Astrocyte (in vitro differentiated cells and primary cell): ENCODE measurements at regions not wholly inside any gene's neighbourhood (a gene's known extent, or its start where the extent isn't known, plus 50 kb on each side); places are given as distances from the start of the nearest gene placed in this dataset.
A peak's percentile ranks its signal among the peaks of the same experiment; 100 is the strongest.

Source experiments
- DNase-seq: peaks from one replicate; pipeline ENCODE4 v3.0.0-alpha.2; 2010; ENCODE audit warnings: low read depth
- FAIRE-seq: peaks from 2 replicates; lab custom pipeline; 2011; peaks lifted over from hg19 to GRCh38; lab: Jason Lieb, UNC
- H2AFZ ChIP-seq: 2 replicates; pipeline ENCODE4 v1.6.0; 2012; ENCODE audit warnings: low read depth, low read length, inconsistent platforms
- H3K27ac ChIP-seq: 2 replicates; pipeline ENCODE4 v1.5.1; 2011; ENCODE audit warnings: low read depth, low read length, inconsistent platforms
- H3K27me3 ChIP-seq: 2 replicates; pipeline ENCODE4 v1.6.0; 2011; ENCODE audit warnings: low read length, inconsistent platforms; ENCODE audit not compliant: insufficient read depth
- H3K36me3 ChIP-seq: 2 replicates; pipeline ENCODE4 v1.5.1; 2011; ENCODE audit warnings: low read length, inconsistent platforms; ENCODE audit not compliant: insufficient read depth
- H3K4me1 ChIP-seq: 2 replicates; pipeline ENCODE4 v1.5.1; 2011; ENCODE audit warnings: low read length, inconsistent platforms; ENCODE audit not compliant: insufficient read depth
- H3K4me2 ChIP-seq: 2 replicates; pipeline ENCODE4 v1.6.0; 2012; ENCODE audit warnings: low read length, inconsistent platforms
- H3K4me3 ChIP-seq: 2 replicates; pipeline ENCODE4 v1.5.1; 2011; ENCODE audit warnings: low read depth, mild to moderate bottlenecking, low read length, inconsistent platforms; ENCODE audit not compliant: insufficient read depth
- H3K79me2 ChIP-seq: 2 replicates; pipeline ENCODE4 v1.6.0; 2012; ENCODE audit warnings: mild to moderate bottlenecking, low read length, inconsistent platforms; ENCODE audit not compliant: insufficient read depth
- H3K9ac ChIP-seq: 2 replicates; pipeline ENCODE4 v1.6.0; 2012; ENCODE audit warnings: mild to moderate bottlenecking, low read length, inconsistent platforms
- H3K9me3 ChIP-seq: 2 replicates; pipeline ENCODE4 v1.5.1; 2012; ENCODE audit warnings: low read depth, mild to moderate bottlenecking, low read length, inconsistent platforms; ENCODE audit not compliant: insufficient read depth
- H4K20me1 ChIP-seq: 2 replicates; pipeline ENCODE4 v1.6.0; 2012; ENCODE audit warnings: low read length, inconsistent platforms; ENCODE audit not compliant: insufficient read depth
- H3K27ac Mint-ChIP-seq: one replicate; pipeline ENCODE4 v1.8.0; 2021; ENCODE audit warnings: mild to moderate bottlenecking, mixed read lengths; ENCODE audit not compliant: unreplicated experiment
- H3K27me3 Mint-ChIP-seq: one replicate; pipeline ENCODE4 v1.8.0; 2021; ENCODE audit warnings: low read depth, mixed read lengths; ENCODE audit not compliant: unreplicated experiment
- H3K36me3 Mint-ChIP-seq: one replicate; pipeline ENCODE4 v1.8.0; 2021; ENCODE audit warnings: low read depth, mixed read lengths; ENCODE audit not compliant: unreplicated experiment
- H3K4me1 Mint-ChIP-seq: one replicate; pipeline ENCODE4 v1.8.0; 2021; ENCODE audit warnings: low read depth, mixed read lengths; ENCODE audit not compliant: unreplicated experiment
- H3K4me3 Mint-ChIP-seq: one replicate; pipeline ENCODE4 v1.8.0; 2021; ENCODE audit warnings: mild to moderate bottlenecking, moderate library complexity, mixed read lengths; ENCODE audit not compliant: unreplicated experiment
- H3K9me3 Mint-ChIP-seq: one replicate; pipeline ENCODE4 v1.8.0; 2021; ENCODE audit warnings: mild to moderate bottlenecking, mixed read lengths; ENCODE audit not compliant: unreplicated experiment
- CTCF ChIP-seq: IDR thresholded peaks from 2 replicates; pipeline ENCODE4 v1.5.1; 2011; ENCODE audit warnings: low read depth, mild to moderate bottlenecking, inconsistent platforms, low read length, moderate library complexity; ENCODE audit not compliant: insufficient read depth
- EZH2 ChIP-seq: IDR thresholded peaks from 2 replicates; pipeline ENCODE4 v1.6.1; 2012; ENCODE audit warnings: mild to moderate bottlenecking, low read length, inconsistent platforms; ENCODE audit not compliant: insufficient read depth

GRCh38 chr9:105127863-105128220 lies 116.6 kb upstream of the SLC44A1 start:
- peak overlapping the region; percentile 11 for H3K9ac ChIP-seq
- DNase-seq (peak; percentile 80), FAIRE-seq (peak; percentile 55)
- Mint-ChIP-seq H3K4me3 (no peak overlapping the region), H3K36me3 (no peaks in the 10 kb centered on the region), H3K27me3 (no peaks in the 10 kb centered on the region), H3K9me3 (peaks cover 4% of the 10 kb centered on the region), H3K27ac (peak overlapping the region; percentile 90), H3K4me1 (peaks cover 43% of the 10 kb centered on the region)
- H3K4me1 ChIP-seq: peaks cover 26% of the 10 kb centered on the region
- no peak for TF ChIP-seq CTCF
- TF ChIP-seq EZH2: no peak
- H3K79me2 ChIP-seq: no peaks in the 10 kb centered on the region
- H3K27me3 ChIP-seq: no peaks in the 10 kb centered on the region
- no peak overlapping the region for H3K4me3 ChIP-seq
- H3K27ac ChIP-seq: peak overlapping the region; percentile 55
- no peaks in the 10 kb centered on the region for H3K36me3 ChIP-seq
- H4K20me1 ChIP-seq: no peaks in the 10 kb centered on the region
- H3K4me2 ChIP-seq: peak overlapping the region; percentile 24
- no peaks in the 10 kb centered on the region for H3K9me3 ChIP-seq
- H2AFZ ChIP-seq: peak overlapping the region; percentile 6

GRCh38 chr9:105128908-105129600 lies 115.4 kb upstream of the SLC44A1 start:
- Mint-ChIP-seq H3K9me3 (peaks cover 4% of the 10 kb centered on the region), H3K36me3 (no peaks in the 10 kb centered on the region), H3K4me1 (peaks cover 46% of the 10 kb centered on the region), H3K27me3 (no peaks in the 10 kb centered on the region), H3K4me3 (no peak overlapping the region), H3K27ac (peak overlapping the region; percentile 66)
- Histone ChIP-seq H3K4me3 (no peak overlapping the region), H3K4me2 (no peak overlapping the region), H3K27ac (no peak overlapping the region), H3K4me1 (peaks cover 26% of the 10 kb centered on the region), H3K27me3 (no peaks in the 10 kb centered on the region), H3K9ac (no peak overlapping the region), H4K20me1 (no peaks in the 10 kb centered on the region), H3K9me3 (no peaks in the 10 kb centered on the region), H2AFZ (no peak overlapping the region), H3K36me3 (no peaks in the 10 kb centered on the region), H3K79me2 (no peaks in the 10 kb centered on the region)
- TF ChIP-seq CTCF (no peak), EZH2 (no peak)
- FAIRE-seq (no peak), DNase-seq (no peak)

DNA sequence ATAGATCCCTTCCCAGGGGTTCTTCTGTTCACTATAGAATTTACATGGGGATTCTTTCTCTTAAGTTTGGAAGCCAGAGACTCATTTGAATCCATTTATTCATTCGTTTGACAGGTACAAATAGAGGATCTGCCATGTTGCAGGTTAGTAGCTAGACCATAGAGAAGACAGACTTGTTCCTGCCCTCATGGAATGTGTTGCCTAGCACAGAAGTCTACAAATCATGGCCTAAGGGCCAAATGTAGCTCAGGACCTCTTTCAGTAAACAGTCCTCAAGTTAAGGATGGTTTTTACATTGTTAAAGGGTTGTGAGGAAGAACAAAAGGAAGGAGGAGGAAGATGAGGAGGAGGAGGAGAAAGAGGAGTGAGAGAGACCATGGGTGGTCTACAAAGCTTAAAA lies 114.7 kb upstream of the SLC44A1 start:
- no peak for FAIRE-seq
- H3K4me1 Mint-ChIP-seq: peaks cover 46% of the 10 kb centered on the region
- H3K27me3 Mint-ChIP-seq: no peaks in the 10 kb centered on the region

More for the DNA sequence above, 114.7 kb upstream of the SLC44A1 start:
- H3K27ac ChIP-seq: no peak overlapping the region
- H3K79me2 ChIP-seq: no peaks in the 10 kb centered on the region
- H3K9me3 Mint-ChIP-seq: peaks cover 4% of the 10 kb centered on the region
- no peaks in the 10 kb centered on the region for H4K20me1 ChIP-seq
- no peak for DNase-seq
- H3K36me3 Mint-ChIP-seq: no peaks in the 10 kb centered on the region
- no peak overlapping the region for H3K4me3 ChIP-seq
- H3K9me3 ChIP-seq: no peaks in the 10 kb centered on the region
- no peak overlapping the region for H3K4me3 Mint-ChIP-seq
- H3K36me3 ChIP-seq: no peaks in the 10 kb centered on the region
- no peak for TF ChIP-seq EZH2
- TF ChIP-seq CTCF: no peak
- no peaks in the 10 kb centered on the region for H3K27me3 ChIP-seq
- H3K4me2 ChIP-seq: no peak overlapping the region
- H3K27ac Mint-ChIP-seq: peak overlapping the region; percentile 60
- H3K9ac ChIP-seq: no peak overlapping the region
- no peak overlapping the region for H2AFZ ChIP-seq
- H3K4me1 ChIP-seq: peaks cover 26% of the 10 kb centered on the region
